Ishikawa (cell line): ENCODE measurements at regions not wholly inside any gene's neighbourhood (a gene's known extent, or its start where the extent isn't known, plus 50 kb on each side); places are given as distances from the start of the nearest gene placed in this dataset.

ENCODE experiments used
- CEBPB ChIP-seq: IDR thresholded peaks from 2 replicates; pipeline ENCODE4 v1.6.1; 2012
- EGR1 ChIP-seq: IDR thresholded peaks from 2 replicates; pipeline ENCODE4 v1.6.1; 2012
- EP300 ChIP-seq: IDR thresholded peaks from 2 replicates; pipeline ENCODE4 v1.6.1; 2012; ENCODE audit warnings: borderline replicate concordance
- FOXM1 ChIP-seq: IDR thresholded peaks from 2 replicates; pipeline ENCODE4 v1.6.1; 2012; ENCODE audit warnings: low read depth, borderline replicate concordance
- MAX ChIP-seq: IDR thresholded peaks from 2 replicates; pipeline ENCODE4 v1.6.1; 2012
- RAD21 ChIP-seq: IDR thresholded peaks from 2 replicates; pipeline ENCODE4 v1.6.1; 2012; ENCODE audit warnings: low read depth
- REST ChIP-seq: IDR thresholded peaks from 2 replicates; pipeline ENCODE4 v1.6.1; 2012; ENCODE audit warnings: low read depth, mild to moderate bottlenecking
- TEAD4 ChIP-seq: IDR thresholded peaks from 2 replicates; pipeline ENCODE4 v1.6.1; 2012
- USF1 ChIP-seq: IDR thresholded peaks from 2 replicates; pipeline ENCODE4 v1.6.1; 2012
- ZBTB7A ChIP-seq: IDR thresholded peaks from 2 replicates; pipeline ENCODE4 v1.6.1; 2012; ENCODE audit warnings: low read depth

- TF ChIP-seq MAX (no peak), FOXM1 (no peak), RAD21 (no peak), REST (no peak), USF1 (no peak), EP300 (no peak), ZBTB7A (no peak), TEAD4 (no peak), EGR1 (no peak), CEBPB (no peak)
Observed at GRCh38 chr9:79471580-79472543, 99.9 kb upstream of the TLE4 start.
